ENCODE measurements at regions not wholly inside any gene's neighbourhood (a gene's known extent, or its start where the extent isn't known, plus 50 kb on each side); places are given as distances from the start of the nearest gene placed in this dataset.

GRCh38 chr13:72444999-72445398 is 282.4 kb downstream of the MZT1 start:
- no peak for DNase-seq (ENCODE audit: low read depth)

- no peak for DNase-seq (ENCODE audit: low read depth)
Observed at GRCh38 chr13:72437458-72437857, 290.0 kb downstream of the MZT1 start.

- no peak for DNase-seq (ENCODE audit: low read depth)
Observed at GRCh38 chr13:72435251-72435650, 292.2 kb downstream of the MZT1 start.

- no peak for DNase-seq (ENCODE audit: low read depth)
Observed at GRCh38 chr13:72431981-72432682, 295.3 kb downstream of the MZT1 start.

- no peak for DNase-seq (ENCODE audit: low read depth)
Observed at GRCh38 chr13:72430923-72431322, 296.5 kb downstream of the MZT1 start.

- DNase-seq (ENCODE audit: low read depth): no peak
Observed at GRCh38 chr13:72427757-72428528, 299.5 kb downstream of the MZT1 start.

- no peak for DNase-seq (ENCODE audit: low read depth)
Observed at GRCh38 chr13:72424059-72424458, 303.4 kb downstream of the MZT1 start.

- no peak for DNase-seq (ENCODE audit: low read depth)
Observed at GRCh38 chr13:72415817-72416216, 311.6 kb downstream of the MZT1 start.

GRCh38 chr13:72412481-72412880 is 314.9 kb downstream of the MZT1 start:
- no peak for DNase-seq (ENCODE audit: low read depth)

- no peak for DNase-seq (ENCODE audit: low read depth)
Observed at GRCh38 chr13:72405441-72405840, 322.0 kb downstream of the MZT1 start.

- no peak for DNase-seq (ENCODE audit: low read depth)
Observed at GRCh38 chr13:72403396-72404010, 323.9 kb downstream of the MZT1 start.

GRCh38 chr13:72400856-72401255 is 326.6 kb downstream of the MZT1 start:
- no peak for DNase-seq (ENCODE audit: low read depth)

GRCh38 chr13:72399351-72399750 is 328.1 kb downstream of the MZT1 start:
- no peak for DNase-seq (ENCODE audit: low read depth)

GRCh38 chr13:72397265-72397664 is 330.2 kb downstream of the MZT1 start:
- DNase-seq (ENCODE audit: low read depth): no peak

GRCh38 chr13:72390909-72391308 is 336.5 kb downstream of the MZT1 start:
- DNase-seq (ENCODE audit: low read depth): no peak

- no peak for DNase-seq (ENCODE audit: low read depth)
Observed at GRCh38 chr13:72386138-72386684, 341.2 kb downstream of the MZT1 start.

- no peak for DNase-seq (ENCODE audit: low read depth)
Observed at GRCh38 chr13:72384879-72385278, 342.6 kb downstream of the MZT1 start.

GRCh38 chr13:72384186-72384823 is 343.1 kb downstream of the MZT1 start:
- no peak for DNase-seq (ENCODE audit: low read depth)

- no peak for DNase-seq (ENCODE audit: low read depth)
Observed at GRCh38 chr13:72383646-72384045, 343.8 kb downstream of the MZT1 start.

GRCh38 chr13:72379581-72379980 is 347.8 kb downstream of the MZT1 start:
- no peak for DNase-seq (ENCODE audit: low read depth)

- no peak for DNase-seq (ENCODE audit: low read depth)
Observed at GRCh38 chr13:72368031-72368430, 359.4 kb downstream of the MZT1 start.

GRCh38 chr13:72346716-72347115 is 380.7 kb downstream of the MZT1 start:
- DNase-seq (ENCODE audit: low read depth): no peak
